DND-41 (cell line): ENCODE measurements at regions not wholly inside any gene's neighbourhood (a gene's known extent, or its start where the extent isn't known, plus 50 kb on each side); places are given as distances from the start of the nearest gene placed in this dataset.

Experiments
- EZH2 ChIP-seq: IDR thresholded peaks from 3 replicates; pipeline ENCODE4 v1.6.1; 2012; ENCODE audit warnings: borderline replicate concordance, low read depth, mild to moderate bottlenecking, moderate library complexity, low read length, inconsistent platforms; ENCODE audit not compliant: severe bottlenecking
- TF ChIP-seq, protein P1 (sequence below): IDR thresholded peaks from 2 replicates; pipeline ENCODE4 v1.5.1; 2012; ENCODE audit warnings: borderline replicate concordance, low read length, moderate library complexity, mild to moderate bottlenecking; ENCODE audit not compliant: poor library complexity, severe bottlenecking; ENCODE audit errors: extremely low read depth

DNA sequence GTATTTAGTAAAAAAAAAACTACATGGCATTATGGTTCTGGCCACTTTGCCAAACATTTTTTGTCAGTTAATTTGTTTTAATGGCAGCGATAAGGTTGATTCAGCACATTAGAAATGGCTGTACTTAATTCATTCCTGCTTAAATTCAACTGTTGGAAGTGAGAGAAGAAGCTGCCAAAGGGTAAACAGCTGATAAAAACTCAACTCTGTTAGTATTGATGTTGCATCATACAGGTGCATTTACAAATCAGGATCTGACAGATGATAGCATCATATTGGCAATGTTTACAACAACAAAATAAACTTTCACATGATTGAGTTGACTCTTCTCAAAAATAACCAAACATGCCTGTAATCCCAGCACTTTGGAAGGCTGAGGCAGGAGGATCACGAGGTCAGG lies 444.3 kb downstream of the IPMK start:
- TF ChIP-seq, protein P1, sequence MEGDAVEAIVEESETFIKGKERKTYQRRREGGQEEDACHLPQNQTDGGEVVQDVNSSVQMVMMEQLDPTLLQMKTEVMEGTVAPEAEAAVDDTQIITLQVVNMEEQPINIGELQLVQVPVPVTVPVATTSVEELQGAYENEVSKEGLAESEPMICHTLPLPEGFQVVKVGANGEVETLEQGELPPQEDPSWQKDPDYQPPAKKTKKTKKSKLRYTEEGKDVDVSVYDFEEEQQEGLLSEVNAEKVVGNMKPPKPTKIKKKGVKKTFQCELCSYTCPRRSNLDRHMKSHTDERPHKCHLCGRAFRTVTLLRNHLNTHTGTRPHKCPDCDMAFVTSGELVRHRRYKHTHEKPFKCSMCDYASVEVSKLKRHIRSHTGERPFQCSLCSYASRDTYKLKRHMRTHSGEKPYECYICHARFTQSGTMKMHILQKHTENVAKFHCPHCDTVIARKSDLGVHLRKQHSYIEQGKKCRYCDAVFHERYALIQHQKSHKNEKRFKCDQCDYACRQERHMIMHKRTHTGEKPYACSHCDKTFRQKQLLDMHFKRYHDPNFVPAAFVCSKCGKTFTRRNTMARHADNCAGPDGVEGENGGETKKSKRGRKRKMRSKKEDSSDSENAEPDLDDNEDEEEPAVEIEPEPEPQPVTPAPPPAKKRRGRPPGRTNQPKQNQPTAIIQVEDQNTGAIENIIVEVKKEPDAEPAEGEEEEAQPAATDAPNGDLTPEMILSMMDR, result no peak
- TF ChIP-seq EZH2, result no peak
